ENCODE measurements at regions not wholly inside any gene's neighbourhood (a gene's known extent, or its start where the extent isn't known, plus 50 kb on each side); places are given as distances from the start of the nearest gene placed in this dataset.

GRCh38 chr12:98127854-98128253 lies 387.5 kb upstream of the TMPO start:
- H3K27me3 ChIP-seq (ENCODE audit: insufficient read depth), result no peaks in the 10 kb centered on the region
- no peaks in the 10 kb centered on the region; a peak in 1 of 4 replicates for H3K4me1 ChIP-seq (ENCODE audit: control insufficient read depth in 1 of 2, insufficient read depth in 2 of 2, low read depth in 1 of 2, low read length in 1 of 2)
- H2AFZ ChIP-seq (ENCODE audit: low read depth), result no peak overlapping the region
- no peaks in the 10 kb centered on the region for H4K20me1 ChIP-seq (ENCODE audit: insufficient read depth)
- H3K36me3 ChIP-seq (replicated peaks in 1 of 2; ENCODE audit: control insufficient read depth in 1 of 2, insufficient read depth in 2 of 2, low read length in 1 of 2), result no peaks in the 10 kb centered on the region
- H3K79me2 ChIP-seq (ENCODE audit: insufficient read depth), result no peaks in the 10 kb centered on the region
- no peaks in the 10 kb centered on the region for H3K9me3 ChIP-seq
- no peak overlapping the region for H3K27ac ChIP-seq (ENCODE audit: low read depth in 2 of 2, low read length in 1 of 2)
- no peaks in the 10 kb centered on the region for H3K9me2 ChIP-seq
- no peak for DNase-seq
- POLR2A ChIA-PET, result no interaction called here
- H3F3A ChIP-seq (replicated peaks; ENCODE audit: insufficient read depth), result no peaks in the 10 kb centered on the region
- CTCF ChIA-PET, result no interaction called here
- no peak overlapping the region for H3K4me2 ChIP-seq
- H3K9ac ChIP-seq, result no peak overlapping the region
- no peak overlapping the region for H3K4me3 ChIP-seq (ENCODE audit: low read depth in 2 of 2, low read length in 1 of 2)
- TF ChIP-seq ZBTB33 (IDR thresholded peaks at IDR 0.05; ENCODE audit: borderline replicate concordance, low read depth) (no peak), RFX5 (IDR thresholded peaks at IDR 0.05; ENCODE audit: low read length) (no peak), IRF3 (IDR thresholded peaks at IDR 0.05; ENCODE audit: low read depth, low read length) (no peak), TAF1 (IDR thresholded peaks at IDR 0.05; ENCODE audit: borderline replicate concordance, low read depth, low read length) (no peak), GATA2 (CRISPR knock-in tag; IDR thresholded peaks at IDR 0.05) (no peak), FOSL2 (IDR thresholded peaks at IDR 0.05; ENCODE audit: borderline replicate concordance, low read depth) (no peak), NRF1 (IDR thresholded peaks at IDR 0.05; ENCODE audit: low read depth, low read length) (no peak), ELF1 (IDR thresholded peaks at IDR 0.05) (no peak), MEF2A (IDR thresholded peaks at IDR 0.05; ENCODE audit: borderline replicate concordance, low read depth) (no peak), JUND (IDR thresholded peaks at IDR 0.05) (no peak), POLR2AphosphoS5 (IDR thresholded peaks at IDR 0.05; ENCODE audit: low read depth, low read length) (no peak)
- TF ChIP-seq, protein P1, sequence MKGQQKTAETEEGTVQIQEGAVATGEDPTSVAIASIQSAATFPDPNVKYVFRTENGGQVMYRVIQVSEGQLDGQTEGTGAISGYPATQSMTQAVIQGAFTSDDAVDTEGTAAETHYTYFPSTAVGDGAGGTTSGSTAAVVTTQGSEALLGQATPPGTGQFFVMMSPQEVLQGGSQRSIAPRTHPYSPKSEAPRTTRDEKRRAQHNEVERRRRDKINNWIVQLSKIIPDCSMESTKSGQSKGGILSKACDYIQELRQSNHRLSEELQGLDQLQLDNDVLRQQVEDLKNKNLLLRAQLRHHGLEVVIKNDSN (IDR thresholded peaks at IDR 0.05; ENCODE audit: borderline replicate concordance, low read depth), result no peak
- TF ChIP-seq, protein P2, sequence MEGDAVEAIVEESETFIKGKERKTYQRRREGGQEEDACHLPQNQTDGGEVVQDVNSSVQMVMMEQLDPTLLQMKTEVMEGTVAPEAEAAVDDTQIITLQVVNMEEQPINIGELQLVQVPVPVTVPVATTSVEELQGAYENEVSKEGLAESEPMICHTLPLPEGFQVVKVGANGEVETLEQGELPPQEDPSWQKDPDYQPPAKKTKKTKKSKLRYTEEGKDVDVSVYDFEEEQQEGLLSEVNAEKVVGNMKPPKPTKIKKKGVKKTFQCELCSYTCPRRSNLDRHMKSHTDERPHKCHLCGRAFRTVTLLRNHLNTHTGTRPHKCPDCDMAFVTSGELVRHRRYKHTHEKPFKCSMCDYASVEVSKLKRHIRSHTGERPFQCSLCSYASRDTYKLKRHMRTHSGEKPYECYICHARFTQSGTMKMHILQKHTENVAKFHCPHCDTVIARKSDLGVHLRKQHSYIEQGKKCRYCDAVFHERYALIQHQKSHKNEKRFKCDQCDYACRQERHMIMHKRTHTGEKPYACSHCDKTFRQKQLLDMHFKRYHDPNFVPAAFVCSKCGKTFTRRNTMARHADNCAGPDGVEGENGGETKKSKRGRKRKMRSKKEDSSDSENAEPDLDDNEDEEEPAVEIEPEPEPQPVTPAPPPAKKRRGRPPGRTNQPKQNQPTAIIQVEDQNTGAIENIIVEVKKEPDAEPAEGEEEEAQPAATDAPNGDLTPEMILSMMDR (IDR thresholded peaks at IDR 0.05), result no peak

- no peak overlapping the region for H3K27ac ChIP-seq (ENCODE audit: low read depth in 2 of 2, low read length in 1 of 2)
- no peak for DNase-seq
- H3K36me3 ChIP-seq (replicated peaks in 1 of 2; ENCODE audit: control insufficient read depth in 1 of 2, insufficient read depth in 2 of 2, low read length in 1 of 2), result no peaks in the 10 kb centered on the region
- no peaks in the 10 kb centered on the region for H3K4me1 ChIP-seq (ENCODE audit: control insufficient read depth in 1 of 2, insufficient read depth in 2 of 2, low read depth in 1 of 2, low read length in 1 of 2)
- no peaks in the 10 kb centered on the region for H3F3A ChIP-seq (replicated peaks; ENCODE audit: insufficient read depth)
- ChIA-PET CTCF (interaction anchor here (1.4 kb wide), 1 partner anchor 13 kb away, joined by 3 read pairs; no protein-coding TSS in a partner anchor), POLR2A (no interaction called here)
- TF ChIP-seq, protein P3, sequence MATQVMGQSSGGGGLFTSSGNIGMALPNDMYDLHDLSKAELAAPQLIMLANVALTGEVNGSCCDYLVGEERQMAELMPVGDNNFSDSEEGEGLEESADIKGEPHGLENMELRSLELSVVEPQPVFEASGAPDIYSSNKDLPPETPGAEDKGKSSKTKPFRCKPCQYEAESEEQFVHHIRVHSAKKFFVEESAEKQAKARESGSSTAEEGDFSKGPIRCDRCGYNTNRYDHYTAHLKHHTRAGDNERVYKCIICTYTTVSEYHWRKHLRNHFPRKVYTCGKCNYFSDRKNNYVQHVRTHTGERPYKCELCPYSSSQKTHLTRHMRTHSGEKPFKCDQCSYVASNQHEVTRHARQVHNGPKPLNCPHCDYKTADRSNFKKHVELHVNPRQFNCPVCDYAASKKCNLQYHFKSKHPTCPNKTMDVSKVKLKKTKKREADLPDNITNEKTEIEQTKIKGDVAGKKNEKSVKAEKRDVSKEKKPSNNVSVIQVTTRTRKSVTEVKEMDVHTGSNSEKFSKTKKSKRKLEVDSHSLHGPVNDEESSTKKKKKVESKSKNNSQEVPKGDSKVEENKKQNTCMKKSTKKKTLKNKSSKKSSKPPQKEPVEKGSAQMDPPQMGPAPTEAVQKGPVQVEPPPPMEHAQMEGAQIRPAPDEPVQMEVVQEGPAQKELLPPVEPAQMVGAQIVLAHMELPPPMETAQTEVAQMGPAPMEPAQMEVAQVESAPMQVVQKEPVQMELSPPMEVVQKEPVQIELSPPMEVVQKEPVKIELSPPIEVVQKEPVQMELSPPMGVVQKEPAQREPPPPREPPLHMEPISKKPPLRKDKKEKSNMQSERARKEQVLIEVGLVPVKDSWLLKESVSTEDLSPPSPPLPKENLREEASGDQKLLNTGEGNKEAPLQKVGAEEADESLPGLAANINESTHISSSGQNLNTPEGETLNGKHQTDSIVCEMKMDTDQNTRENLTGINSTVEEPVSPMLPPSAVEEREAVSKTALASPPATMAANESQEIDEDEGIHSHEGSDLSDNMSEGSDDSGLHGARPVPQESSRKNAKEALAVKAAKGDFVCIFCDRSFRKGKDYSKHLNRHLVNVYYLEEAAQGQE (IDR thresholded peaks at IDR 0.05; ENCODE audit: low read depth, low read length), result no peak
- TF ChIP-seq ZBTB33 (IDR thresholded peaks at IDR 0.05; ENCODE audit: borderline replicate concordance, low read depth) (no peak), MEF2A (IDR thresholded peaks at IDR 0.05; ENCODE audit: borderline replicate concordance, low read depth) (no peak), YY1 (IDR thresholded peaks at IDR 0.05; ENCODE audit: low read depth) (no peak), RFX5 (IDR thresholded peaks at IDR 0.05; ENCODE audit: low read length) (no peak), FOXJ3 (CRISPR knock-in tag; IDR thresholded peaks at IDR 0.05) (no peak), RXRA (IDR thresholded peaks at IDR 0.05; ENCODE audit: borderline replicate concordance, low read depth) (no peak)
- H3K79me2 ChIP-seq (ENCODE audit: insufficient read depth), result no peaks in the 10 kb centered on the region
- H3K4me3 ChIP-seq (ENCODE audit: low read depth in 2 of 2, low read length in 1 of 2), result no peak overlapping the region
- H3K27me3 ChIP-seq (ENCODE audit: insufficient read depth), result no peaks in the 10 kb centered on the region
- H4K20me1 ChIP-seq (ENCODE audit: insufficient read depth), result no peaks in the 10 kb centered on the region
- no peak overlapping the region for H3K9ac ChIP-seq
- no peaks in the 10 kb centered on the region for H3K9me3 ChIP-seq
- H3K9me2 ChIP-seq, result no peaks in the 10 kb centered on the region
- H3K4me2 ChIP-seq, result no peak overlapping the region
- no peak overlapping the region for H2AFZ ChIP-seq (ENCODE audit: low read depth)
- WGBS (ENCODE audit: low lambda C conversion rate), result 7% methylated on average over 2 of the region's 2 CpGs
Observed at GRCh38 chr12:98136544-98136943, 378.8 kb upstream of the TMPO start.

All from SK-N-SH (cell line).